GM11168 (cell line): ENCODE measurements at regions not wholly inside any gene's neighbourhood (a gene's known extent, or its start where the extent isn't known, plus 50 kb on each side); places are given as distances from the start of the nearest gene placed in this dataset.
"Not testable (repeated sequence)": the region's sequence is repeated elsewhere in the genome, so short reads cannot be mapped to it uniquely, and the experiment has no call there.

Source experiments
- in situ Hi-C: fragments of 300-500 bp; cut with MboI; formaldehyde crosslinking; loops from one replicate; pipeline ENCODE4 v1.12.0; 2022; ENCODE audit warnings: low sequenced_read_pairs; ENCODE audit not compliant: unreplicated experiment

GRCh38 chr1:199030541-199030940 lies 391.7 kb downstream of the PTPRC start:
- in situ Hi-C loops = not testable (repeated sequence)

GRCh38 chr1:199031170-199031569 lies 392.3 kb downstream of the PTPRC start:
- in situ Hi-C loops = not testable (repeated sequence)

- in situ Hi-C loops = not testable (repeated sequence)
Observed at GRCh38 chr1:199032479-199032878, 393.6 kb downstream of the PTPRC start.

GRCh38 chr1:199033661-199034060 lies 394.8 kb downstream of the PTPRC start:
- in situ Hi-C loops = no loop called here

- in situ Hi-C loops = no loop called here
Observed at GRCh38 chr1:199038156-199038555, 399.3 kb downstream of the PTPRC start.

GRCh38 chr1:199040076-199040905 lies 401.5 kb downstream of the PTPRC start:
- in situ Hi-C loops = no loop called here

GRCh38 chr1:199041173-199041914 lies 402.5 kb downstream of the PTPRC start:
- in situ Hi-C loops = no loop called here

- in situ Hi-C loops = no loop called here
Observed at GRCh38 chr1:199042193-199042592, 403.4 kb downstream of the PTPRC start.

GRCh38 chr1:199044191-199044590 lies 405.4 kb downstream of the PTPRC start:
- in situ Hi-C loops = no loop called here

GRCh38 chr1:199046618-199047017 lies 407.8 kb downstream of the PTPRC start:
- in situ Hi-C loops = no loop called here

GRCh38 chr1:199054694-199055093 lies 415.9 kb downstream of the PTPRC start:
- in situ Hi-C loops = no loop called here

GRCh38 chr1:199057322-199057721 lies 418.5 kb downstream of the PTPRC start:
- in situ Hi-C loops = no loop called here

GRCh38 chr1:199058281-199058680 lies 419.4 kb downstream of the PTPRC start:
- in situ Hi-C loops = no loop called here

- in situ Hi-C loops = no loop called here
Observed at GRCh38 chr1:199064971-199065370, 426.1 kb downstream of the PTPRC start.

- in situ Hi-C loops = no loop called here
Observed at GRCh38 chr1:199067483-199067882, 428.6 kb downstream of the PTPRC start.

- in situ Hi-C loops = no loop called here
Observed at GRCh38 chr1:199071080-199071479, 432.2 kb downstream of the PTPRC start.

GRCh38 chr1:199073166-199073565 lies 434.3 kb downstream of the PTPRC start:
- in situ Hi-C loops = no loop called here

- in situ Hi-C loops = no loop called here
Observed at GRCh38 chr1:199075792-199076191, 437.0 kb downstream of the PTPRC start.

- in situ Hi-C loops = no loop called here
Observed at GRCh38 chr1:199079994-199080393, 441.2 kb downstream of the PTPRC start.

GRCh38 chr1:199081739-199082138 lies 442.9 kb downstream of the PTPRC start:
- in situ Hi-C loops = no loop called here

GRCh38 chr1:199082778-199083389 lies 444.0 kb downstream of the PTPRC start:
- in situ Hi-C loops = no loop called here
